HG02870 (cell line): ENCODE measurements at regions not wholly inside any gene's neighbourhood (a gene's known extent, or its start where the extent isn't known, plus 50 kb on each side); places are given as distances from the start of the nearest gene placed in this dataset.
"Not testable (repeated sequence)": the region's sequence is repeated elsewhere in the genome, so short reads cannot be mapped to it uniquely, and the experiment has no call there.

Experiments used
- ATAC-seq: cut with Tn5 transposase; IDR thresholded peaks from one replicate; pipeline ENCODE4 v1.9.1; 2021; ENCODE audit warnings: mild to moderate bottlenecking, moderate library complexity; ENCODE audit not compliant: unreplicated experiment

DNA sequence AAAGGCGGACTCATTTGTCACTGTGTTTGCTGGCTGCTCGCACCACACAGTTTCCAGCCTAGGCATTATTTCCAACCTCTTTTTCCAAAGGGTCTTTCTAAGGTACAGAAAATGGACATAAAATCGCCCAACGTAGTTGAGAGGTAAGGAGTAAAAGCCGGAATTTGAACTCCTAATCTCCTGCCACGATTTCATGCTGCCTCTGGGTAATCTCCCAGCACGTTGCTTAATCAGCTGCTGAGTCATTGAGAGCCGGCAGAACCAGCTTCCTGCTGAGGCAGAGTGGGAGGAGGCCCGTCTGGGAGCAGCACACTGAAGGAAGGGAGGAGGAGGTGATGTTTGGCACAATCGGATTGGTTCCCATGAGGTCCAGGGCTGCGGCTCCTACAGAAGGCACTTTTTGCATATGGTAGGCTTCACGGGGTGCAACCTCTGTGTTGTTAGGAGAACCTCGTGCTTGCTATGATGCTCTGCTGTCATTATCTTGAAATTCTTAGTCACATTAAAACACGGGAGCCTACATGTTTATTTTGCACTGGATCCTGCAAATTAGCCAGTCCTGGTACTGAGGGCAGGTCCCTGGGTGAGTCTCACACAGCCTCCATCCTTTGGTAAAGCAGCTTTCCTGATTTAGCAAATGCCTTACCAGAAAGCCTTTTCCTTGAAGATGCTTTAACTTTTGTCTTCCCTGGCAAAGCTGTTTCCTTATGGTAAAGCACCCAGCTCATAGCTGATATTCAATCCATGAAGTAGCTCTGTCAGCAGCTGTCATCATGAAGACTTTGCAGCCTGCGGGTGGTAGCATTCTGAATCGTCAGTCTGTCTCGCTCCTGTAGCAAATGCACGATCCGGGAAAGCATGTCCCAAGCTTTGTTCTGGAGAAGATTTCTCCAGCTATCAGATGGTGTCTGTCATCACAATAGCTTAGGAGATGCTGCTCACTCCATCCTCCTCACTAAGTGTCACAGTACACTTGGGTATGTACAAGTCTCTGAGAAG, 191.6 kb upstream of the MSX2 start:
- ATAC-seq = no peak

GRCh38 chr5:174533751-174534241, 190.6 kb upstream of the MSX2 start:
- no peak for ATAC-seq

GRCh38 chr5:174535669-174536068, 188.7 kb upstream of the MSX2 start:
- ATAC-seq = no peak

- not testable (repeated sequence) for ATAC-seq
Observed at GRCh38 chr5:174539823-174540222, 184.6 kb upstream of the MSX2 start.

DNA sequence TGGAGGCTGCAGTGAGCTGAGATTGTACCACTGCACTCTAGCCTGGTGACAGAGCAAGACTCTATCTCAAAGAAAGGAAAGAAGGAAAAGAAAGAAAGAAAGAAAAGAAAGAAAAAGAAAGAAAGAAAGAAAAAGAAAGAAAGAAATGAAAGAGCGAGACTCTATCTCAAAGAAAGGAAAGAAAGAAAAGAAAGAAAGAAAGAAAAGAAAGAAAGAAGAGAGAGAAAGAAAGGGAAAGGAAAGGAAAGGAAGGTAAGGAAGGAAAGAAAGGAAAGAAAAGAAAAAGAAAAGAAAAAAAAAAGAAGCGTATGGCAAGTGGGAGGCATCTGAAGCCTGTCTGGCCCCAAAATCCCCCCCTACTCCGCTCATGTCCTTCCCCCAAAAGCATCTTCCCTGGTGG, 182.3 kb upstream of the MSX2 start:
- no peak for ATAC-seq

DNA sequence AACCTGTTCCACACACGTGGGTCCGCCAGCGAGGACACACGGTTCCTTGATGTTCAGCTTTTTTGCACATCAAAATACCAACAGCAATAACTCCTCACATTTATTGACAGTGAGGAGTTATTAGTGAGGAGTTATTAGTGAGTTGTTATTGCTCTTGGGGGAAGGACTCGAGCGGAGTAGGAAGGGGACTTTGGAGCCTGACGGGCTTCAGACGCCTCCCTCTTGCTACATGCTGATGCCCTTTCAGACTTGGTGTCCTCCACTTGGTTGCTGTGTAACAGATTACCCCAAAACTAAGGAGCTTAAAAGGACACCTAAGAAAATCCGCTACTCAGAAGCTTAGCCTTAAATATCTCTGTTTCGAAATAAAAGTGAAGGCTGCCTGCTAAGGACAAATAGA, 181.9 kb upstream of the MSX2 start:
- ATAC-seq = no peak

- ATAC-seq = no peak
Observed at GRCh38 chr5:174545926-174546325, 178.5 kb upstream of the MSX2 start.

DNA sequence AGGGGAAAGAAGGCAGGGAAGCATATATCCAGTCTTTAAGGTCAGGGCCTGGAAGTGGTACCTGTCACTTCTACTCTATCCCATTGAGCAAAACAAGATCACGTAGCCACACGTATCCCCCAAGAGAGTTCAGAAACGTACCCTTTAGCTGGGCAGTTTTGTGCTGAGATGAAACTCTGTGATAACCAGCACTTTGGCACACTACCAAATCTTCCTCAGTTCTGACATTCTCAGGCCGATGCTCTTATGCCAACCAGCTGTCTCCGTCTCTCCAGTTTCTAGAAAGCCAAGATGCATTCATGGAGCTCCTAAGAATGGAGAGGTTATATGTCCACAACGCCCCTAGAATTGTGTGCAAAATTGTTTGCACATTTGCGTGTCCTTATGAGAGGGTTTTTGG, 176.6 kb upstream of the MSX2 start:
- ATAC-seq = no peak

DNA sequence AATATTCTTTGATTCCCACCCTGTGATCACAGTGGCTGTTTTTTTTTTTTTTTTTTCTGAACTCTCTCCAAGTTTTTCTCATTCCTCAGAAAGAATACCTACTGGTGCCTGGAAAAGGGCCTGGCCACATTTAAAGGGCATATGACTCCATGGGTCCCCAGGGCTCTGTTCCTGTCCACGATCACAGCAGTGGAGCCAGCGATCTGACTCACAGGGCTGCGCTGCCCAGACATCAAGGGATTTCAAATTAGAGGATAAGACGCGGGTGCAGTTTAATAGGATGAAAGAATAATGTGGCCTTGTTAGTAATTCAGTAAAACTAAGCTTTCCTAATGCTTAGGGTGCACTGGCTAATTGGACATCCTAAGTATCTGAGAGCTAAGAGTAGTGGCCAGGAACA, 175.1 kb upstream of the MSX2 start:
- no peak for ATAC-seq

DNA sequence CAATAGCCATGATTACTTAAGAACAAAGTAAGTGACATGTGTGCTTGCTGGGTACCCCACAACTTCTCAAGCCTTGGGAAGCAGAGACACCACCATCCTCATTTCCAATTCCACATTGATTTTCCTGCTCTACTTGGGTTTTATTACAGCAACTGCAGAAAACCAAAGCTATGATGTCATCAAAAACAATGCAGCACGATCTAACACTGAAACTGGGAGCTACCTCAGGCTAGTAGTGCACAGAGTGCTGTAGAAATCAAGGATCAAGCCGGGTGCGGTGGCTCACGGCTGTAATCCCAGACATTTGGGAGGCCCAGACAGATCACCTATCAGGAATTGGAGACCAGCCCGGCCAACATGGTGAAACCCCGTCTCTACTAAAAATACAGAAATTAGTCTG, 174.4 kb upstream of the MSX2 start:
- no peak for ATAC-seq

- no peak for ATAC-seq
Observed at GRCh38 chr5:174552428-174552827, 172.0 kb upstream of the MSX2 start.

DNA sequence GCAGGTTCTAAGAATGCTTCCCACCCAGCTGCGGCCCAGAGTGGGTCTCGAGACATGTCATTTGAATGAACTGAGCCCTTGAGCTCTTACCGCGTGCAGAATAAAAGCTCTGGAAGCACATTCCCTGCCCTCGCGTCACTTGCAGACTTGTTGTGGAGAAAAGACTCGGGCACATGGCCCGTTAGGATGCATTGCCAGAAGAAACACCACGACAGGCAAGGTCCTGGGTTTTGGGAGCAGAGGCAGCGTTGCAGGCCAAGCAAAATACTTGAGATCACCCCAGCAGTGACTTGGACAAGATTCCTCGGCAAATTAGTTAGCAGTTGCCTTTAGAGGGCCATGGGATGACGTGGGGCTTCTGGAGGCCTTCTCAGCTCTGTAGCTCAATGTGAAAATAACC, 170.8 kb upstream of the MSX2 start:
- ATAC-seq = no peak

DNA sequence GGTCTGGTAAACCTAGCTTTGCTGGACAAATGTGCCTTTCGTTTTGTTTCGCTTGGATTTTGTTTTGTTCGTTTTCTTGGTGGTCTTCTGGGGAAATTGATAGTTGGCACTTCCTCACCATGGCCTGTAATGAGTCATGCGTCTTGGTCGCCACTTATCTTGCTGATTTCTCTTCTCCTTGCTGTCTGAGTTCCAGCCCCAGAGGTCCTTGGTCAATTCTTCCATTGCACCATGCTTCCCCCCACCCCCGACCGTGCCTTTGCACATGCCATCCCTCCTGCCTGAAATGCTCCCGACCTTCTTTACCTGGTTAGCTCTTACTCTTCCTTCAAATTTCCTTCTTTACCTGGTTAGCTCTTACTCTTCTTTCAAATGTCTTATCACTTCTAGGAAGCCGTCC, 168.7 kb upstream of the MSX2 start:
- no peak for ATAC-seq

- no peak for ATAC-seq
Observed at GRCh38 chr5:174556756-174557155, 167.6 kb upstream of the MSX2 start.

- ATAC-seq = no peak
Observed at GRCh38 chr5:174558190-174558589, 166.2 kb upstream of the MSX2 start.

GRCh38 chr5:174559141-174559540, 165.2 kb upstream of the MSX2 start:
- ATAC-seq = no peak

- ATAC-seq = no peak
Observed at GRCh38 chr5:174559566-174560090, 164.8 kb upstream of the MSX2 start.

DNA sequence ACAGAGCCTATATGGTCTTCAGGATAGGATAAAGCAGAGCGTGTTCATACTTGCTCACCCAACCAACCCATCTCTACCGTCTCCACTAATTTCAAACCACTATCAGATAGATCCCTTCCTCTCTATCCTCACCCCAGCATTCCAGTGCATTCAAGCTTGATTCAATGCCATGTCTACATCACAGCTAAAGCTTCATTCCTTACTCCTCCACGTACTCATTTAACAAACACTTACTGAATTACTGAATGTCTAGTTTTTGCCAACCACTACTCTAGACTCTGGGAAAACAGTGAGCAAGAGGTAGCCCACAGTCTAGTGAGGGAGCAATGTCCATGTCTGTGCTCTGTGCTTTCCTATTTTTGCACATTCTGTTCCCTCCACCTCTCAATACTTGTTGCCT, 163.5 kb upstream of the MSX2 start:
- no peak for ATAC-seq

GRCh38 chr5:174563040-174563439, 161.3 kb upstream of the MSX2 start:
- ATAC-seq = not testable (repeated sequence)

DNA sequence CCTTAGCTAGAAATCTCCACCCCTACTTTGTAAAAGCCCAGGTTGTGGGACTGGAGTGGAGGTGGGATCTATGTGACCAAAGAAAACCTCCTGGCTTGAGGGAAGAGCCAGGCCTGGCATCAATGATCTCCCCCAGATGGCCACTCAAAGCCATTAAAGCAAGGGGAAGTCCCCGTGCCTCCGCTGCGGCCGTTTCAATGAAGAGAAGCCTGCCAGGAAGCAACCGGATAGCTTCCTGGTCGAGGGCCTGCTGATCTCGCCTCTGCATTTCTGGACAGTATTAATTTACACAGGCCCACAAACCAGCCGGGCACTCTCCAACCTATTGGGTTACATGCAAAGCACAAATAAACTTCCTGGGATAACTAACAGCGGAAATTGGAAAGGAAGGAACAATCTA, 160.5 kb upstream of the MSX2 start:
- no peak for ATAC-seq

- ATAC-seq = no peak
Observed at GRCh38 chr5:174567506-174568141, 156.8 kb upstream of the MSX2 start.

- ATAC-seq = no peak
Observed at GRCh38 chr5:174570662-174571061, 153.7 kb upstream of the MSX2 start.
